Body of pancreas (tissue), 4 donors: ENCODE measurements at regions not wholly inside any gene's neighbourhood (a gene's known extent, or its start where the extent isn't known, plus 50 kb on each side); places are given as distances from the start of the nearest gene placed in this dataset.

Experiments used
- POLR2A ChIP-seq, 3 donors: fragments of 450-650 bp; IDR thresholded peaks; one replicate each; pipeline ENCODE4 v1.6.1; 2016; ENCODE audit warnings: antibody characterized with exemption in 3 of 3, mild to moderate bottlenecking in 2 of 3
- TF ChIP-seq, protein P1 (sequence below), 7 experiments: fragments of 450-650 bp in 4 of 7; fragments of 200-600 bp in 3 of 7; sonication (generic) in 3 of 7; IDR thresholded peaks; one replicate each; pipeline ENCODE4 v1.5.1; 2016 to 2019; ENCODE audit warnings: antibody characterized with exemption in 7 of 7

DNA sequence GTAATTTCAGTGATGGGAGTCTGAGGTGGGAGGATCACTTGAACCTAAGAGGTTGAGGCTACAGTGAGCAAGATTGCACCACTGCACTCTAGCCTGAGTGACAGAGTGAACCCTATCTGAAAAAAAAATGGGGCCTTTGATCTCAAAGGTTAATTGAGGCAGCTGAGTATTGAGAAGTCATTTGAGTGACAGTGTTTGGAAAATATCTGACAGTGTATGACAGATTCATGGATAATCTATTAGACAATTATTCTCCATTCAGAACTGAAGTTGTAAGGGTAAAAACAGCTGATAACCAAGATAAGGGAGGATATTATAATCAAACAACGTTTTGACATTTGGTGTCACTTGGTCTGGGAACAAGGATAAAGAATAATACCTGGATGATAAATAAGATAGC is 50.9 kb upstream of the CD36 start:
- TF ChIP-seq POLR2A (IDR thresholded peaks at IDR 0.05): no peak
- TF ChIP-seq, protein P1, sequence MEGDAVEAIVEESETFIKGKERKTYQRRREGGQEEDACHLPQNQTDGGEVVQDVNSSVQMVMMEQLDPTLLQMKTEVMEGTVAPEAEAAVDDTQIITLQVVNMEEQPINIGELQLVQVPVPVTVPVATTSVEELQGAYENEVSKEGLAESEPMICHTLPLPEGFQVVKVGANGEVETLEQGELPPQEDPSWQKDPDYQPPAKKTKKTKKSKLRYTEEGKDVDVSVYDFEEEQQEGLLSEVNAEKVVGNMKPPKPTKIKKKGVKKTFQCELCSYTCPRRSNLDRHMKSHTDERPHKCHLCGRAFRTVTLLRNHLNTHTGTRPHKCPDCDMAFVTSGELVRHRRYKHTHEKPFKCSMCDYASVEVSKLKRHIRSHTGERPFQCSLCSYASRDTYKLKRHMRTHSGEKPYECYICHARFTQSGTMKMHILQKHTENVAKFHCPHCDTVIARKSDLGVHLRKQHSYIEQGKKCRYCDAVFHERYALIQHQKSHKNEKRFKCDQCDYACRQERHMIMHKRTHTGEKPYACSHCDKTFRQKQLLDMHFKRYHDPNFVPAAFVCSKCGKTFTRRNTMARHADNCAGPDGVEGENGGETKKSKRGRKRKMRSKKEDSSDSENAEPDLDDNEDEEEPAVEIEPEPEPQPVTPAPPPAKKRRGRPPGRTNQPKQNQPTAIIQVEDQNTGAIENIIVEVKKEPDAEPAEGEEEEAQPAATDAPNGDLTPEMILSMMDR (IDR thresholded peaks at IDR 0.05): no peak
